ENCODE measurements at regions not wholly inside any gene's neighbourhood (a gene's known extent, or its start where the extent isn't known, plus 50 kb on each side); places are given as distances from the start of the nearest gene placed in this dataset.

DNA sequence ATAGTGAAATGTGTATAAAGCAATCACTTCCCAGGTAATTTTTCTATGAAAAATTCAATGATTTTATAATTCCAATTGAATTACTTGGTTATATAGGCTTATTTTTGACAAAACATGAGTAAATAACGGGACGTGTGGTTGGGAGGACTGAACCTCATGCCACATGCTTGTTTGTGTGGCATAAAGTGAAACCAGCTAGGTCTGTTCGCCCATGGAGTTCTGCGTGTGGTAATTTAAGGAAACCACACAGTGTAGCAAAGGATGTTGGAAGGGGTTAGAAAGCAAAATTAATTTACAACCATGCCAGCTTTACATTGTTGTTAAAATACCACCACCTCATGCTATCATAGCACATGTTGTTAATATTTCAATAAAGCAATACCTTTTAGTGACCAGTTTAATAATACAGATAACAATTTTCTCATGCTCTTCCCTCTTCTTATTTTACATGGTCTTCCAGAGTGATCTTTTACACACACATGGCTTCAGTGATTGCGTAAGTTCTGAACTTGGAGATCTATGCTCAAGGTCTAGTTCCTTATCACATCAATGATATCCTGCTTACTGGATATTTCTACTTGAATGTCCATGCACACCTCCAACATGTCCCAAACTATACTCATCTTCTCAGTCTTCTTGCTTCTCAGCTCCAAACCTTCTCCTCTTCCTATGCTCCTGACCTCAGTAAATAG lies 156.4 kb upstream of the ITGA4 start:
- ChIA-PET CTCF (interaction anchor here (0.6 kb wide), 1 partner anchor 1458 kb away, joined by 3 read pairs; no protein-coding TSS in a partner anchor), POLR2A (ENCODE audit: low non-redundant PET) (no interaction called here)
- DNase-seq (ENCODE audit: low spot score) = no peak
- H3K27ac ChIP-seq = no peak overlapping the region
- TF ChIP-seq, protein P1, sequence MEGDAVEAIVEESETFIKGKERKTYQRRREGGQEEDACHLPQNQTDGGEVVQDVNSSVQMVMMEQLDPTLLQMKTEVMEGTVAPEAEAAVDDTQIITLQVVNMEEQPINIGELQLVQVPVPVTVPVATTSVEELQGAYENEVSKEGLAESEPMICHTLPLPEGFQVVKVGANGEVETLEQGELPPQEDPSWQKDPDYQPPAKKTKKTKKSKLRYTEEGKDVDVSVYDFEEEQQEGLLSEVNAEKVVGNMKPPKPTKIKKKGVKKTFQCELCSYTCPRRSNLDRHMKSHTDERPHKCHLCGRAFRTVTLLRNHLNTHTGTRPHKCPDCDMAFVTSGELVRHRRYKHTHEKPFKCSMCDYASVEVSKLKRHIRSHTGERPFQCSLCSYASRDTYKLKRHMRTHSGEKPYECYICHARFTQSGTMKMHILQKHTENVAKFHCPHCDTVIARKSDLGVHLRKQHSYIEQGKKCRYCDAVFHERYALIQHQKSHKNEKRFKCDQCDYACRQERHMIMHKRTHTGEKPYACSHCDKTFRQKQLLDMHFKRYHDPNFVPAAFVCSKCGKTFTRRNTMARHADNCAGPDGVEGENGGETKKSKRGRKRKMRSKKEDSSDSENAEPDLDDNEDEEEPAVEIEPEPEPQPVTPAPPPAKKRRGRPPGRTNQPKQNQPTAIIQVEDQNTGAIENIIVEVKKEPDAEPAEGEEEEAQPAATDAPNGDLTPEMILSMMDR (conservative IDR thresholded peaks at IDR 0.05; ENCODE audit: low read depth) = no peak

DNA sequence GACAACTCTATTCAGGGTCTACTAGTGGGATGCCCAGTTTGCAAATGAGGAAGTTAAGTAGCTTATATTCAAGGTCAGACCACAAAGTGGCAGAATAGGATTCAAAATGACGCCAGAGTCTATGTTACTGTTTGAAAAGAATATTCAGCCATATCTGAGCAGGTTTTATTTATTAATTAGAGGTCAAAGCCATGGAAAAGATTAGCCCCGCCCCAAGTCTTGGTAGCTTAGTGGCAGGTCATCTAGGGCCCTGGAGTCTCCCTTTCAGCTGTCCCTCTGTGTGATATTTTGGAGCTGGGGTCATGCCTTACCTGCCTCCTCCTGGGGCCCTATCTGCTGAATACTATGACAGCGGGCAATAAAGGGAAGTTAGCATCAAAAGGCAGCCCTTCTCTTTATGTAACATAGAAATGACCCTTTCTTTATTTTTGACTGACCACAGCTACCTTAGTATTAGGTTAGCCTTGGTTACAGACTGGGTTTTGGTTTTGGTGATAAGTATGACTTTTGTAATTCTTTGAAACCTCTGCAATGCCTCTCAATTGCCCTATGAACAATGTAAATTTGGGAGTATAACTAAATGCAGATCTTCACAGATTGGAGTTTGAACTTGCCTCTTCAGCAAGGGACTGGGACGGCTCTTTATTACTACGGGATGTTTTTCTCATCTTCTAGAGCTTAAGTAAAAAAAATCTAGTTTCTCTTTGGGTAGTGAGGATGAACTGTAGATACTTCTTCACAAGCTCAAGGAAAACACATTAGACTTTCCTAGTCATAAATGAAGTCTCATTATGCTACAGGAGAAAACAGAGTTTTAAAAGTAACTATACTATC lies 153.0 kb upstream of the ITGA4 start:
- CTCF ChIA-PET = interaction anchor here (0.6 to 0.8 kb wide), 2 partner anchors 16 to 57 kb away, joined by 3 read pairs; no protein-coding TSS in a partner anchor
- TF ChIP-seq, protein P1 (conservative IDR thresholded peaks at IDR 0.05; ENCODE audit: low read depth) = no peak
- H3K27ac ChIP-seq = no peak overlapping the region
- DNase-seq (ENCODE audit: low spot score) = no peak
- POLR2A ChIA-PET (ENCODE audit: low non-redundant PET) = no interaction called here

DNA sequence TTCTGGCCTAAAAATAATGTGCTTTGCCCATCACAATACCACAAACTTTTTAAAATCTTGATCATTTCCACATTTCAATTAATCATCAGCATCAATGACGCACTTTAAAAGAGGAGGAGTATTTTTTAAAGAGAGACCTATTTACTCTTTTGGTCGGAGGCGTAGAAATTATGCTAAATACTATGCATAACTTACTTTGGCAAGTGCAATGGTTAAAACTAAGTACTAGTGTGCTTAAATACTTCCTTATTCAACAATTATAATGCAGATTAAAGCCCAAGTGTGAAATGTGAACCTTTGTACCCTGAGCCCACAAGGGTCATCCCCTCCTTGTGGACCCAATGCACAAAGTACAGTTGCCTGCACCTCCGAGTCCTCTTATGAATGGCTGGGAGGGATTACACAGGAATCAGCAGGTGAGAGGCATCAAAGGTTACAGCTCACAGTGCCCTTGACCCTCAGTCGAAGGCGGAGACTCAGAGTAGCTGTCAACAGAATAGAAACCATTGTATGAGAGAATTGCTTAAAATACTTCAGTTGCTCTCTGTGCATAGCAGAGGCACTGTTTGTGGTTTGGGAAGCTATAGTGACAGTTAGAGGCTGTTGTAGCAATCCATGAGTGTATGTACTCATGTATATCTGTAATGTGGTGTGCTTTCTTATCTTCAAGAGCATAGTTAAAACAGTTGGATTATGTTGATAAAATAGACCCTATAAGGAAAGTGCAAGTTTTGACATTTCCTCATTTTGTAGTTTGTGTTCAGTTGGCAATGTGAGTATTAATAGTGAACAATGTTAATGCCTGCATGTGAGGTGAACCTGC lies 151.7 kb upstream of the ITGA4 start:
- ChIA-PET CTCF (no interaction called here), POLR2A (ENCODE audit: low non-redundant PET) (no interaction called here)
- TF ChIP-seq, protein P1 (conservative IDR thresholded peaks at IDR 0.05; ENCODE audit: low read depth) = no peak
- DNase-seq (ENCODE audit: low spot score) = no peak
- no peak overlapping the region for H3K27ac ChIP-seq

DNA sequence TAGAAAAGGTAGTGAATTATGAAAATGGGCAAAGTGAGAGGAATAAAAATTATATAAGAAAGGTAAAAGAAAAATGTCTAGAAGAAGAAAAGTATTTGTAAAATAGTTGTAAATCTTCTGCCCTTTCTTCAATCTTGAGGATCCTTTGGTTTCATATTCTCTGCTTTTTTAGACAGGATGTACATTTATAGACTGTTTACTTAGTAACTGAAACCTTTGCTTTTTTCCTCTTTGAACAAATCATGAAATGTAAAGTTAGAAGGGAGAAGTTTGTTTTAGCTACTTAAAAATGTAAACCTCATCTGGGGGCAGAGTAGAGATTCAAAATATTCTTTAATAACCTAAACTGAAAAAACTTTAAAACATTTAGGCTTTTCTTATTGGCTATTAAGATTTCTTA lies 150.4 kb upstream of the ITGA4 start:
- no peak for DNase-seq (ENCODE audit: low spot score)
- H3K27ac ChIP-seq = no peak overlapping the region
- CTCF ChIA-PET = no interaction called here
- POLR2A ChIA-PET (ENCODE audit: low non-redundant PET) = no interaction called here
- TF ChIP-seq, protein P1 (conservative IDR thresholded peaks at IDR 0.05; ENCODE audit: low read depth) = no peak

DNA sequence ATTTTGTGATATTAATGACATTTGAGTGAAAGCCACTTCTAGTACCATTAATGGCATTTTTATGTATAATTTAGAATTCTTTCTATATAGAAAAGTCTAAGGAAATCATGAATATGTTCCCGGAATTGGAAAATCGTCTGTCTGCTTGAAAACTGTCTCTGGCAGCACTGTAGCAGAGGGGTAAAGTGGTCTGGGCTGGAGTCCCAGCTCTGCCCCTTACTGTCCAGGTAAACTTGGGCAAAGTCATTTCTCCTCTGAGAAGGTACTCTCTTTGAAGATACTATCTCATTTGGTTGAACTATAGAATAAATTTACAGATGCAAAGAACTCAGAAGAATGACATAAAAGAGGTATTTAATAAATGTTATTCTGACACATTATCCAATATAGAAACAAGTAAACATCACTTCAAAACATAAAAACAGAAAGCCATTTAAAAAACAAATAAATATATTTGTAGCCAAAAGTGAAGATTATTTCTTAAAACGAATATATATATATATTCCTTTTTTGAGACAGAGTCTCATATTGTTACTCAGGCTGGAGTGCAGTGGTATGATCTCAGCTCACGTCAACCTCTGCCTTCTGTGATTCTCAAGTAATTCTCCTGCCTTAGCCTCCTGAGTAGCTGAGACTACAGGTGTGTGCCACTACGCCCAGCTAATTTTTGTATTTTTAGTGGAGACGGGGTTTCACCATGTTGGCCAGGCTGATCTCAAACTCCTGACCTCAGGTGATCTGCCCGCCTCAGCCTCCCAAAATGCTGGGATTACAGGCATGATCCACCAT lies 149.8 kb upstream of the ITGA4 start:
- CTCF ChIA-PET = no interaction called here
- H3K27ac ChIP-seq = no peak overlapping the region
- TF ChIP-seq, protein P1 (conservative IDR thresholded peaks at IDR 0.05; ENCODE audit: low read depth) = no peak
- DNase-seq (ENCODE audit: low spot score) = no peak
- POLR2A ChIA-PET (ENCODE audit: low non-redundant PET) = no interaction called here
